Smooth muscle cell (in vitro differentiated cells): ENCODE measurements at regions not wholly inside any gene's neighbourhood (a gene's known extent, or its start where the extent isn't known, plus 50 kb on each side); places are given as distances from the start of the nearest gene placed in this dataset.

ENCODE experiments used
- DNase-seq: peaks from one replicate; lab custom pipeline; 2025; ENCODE audit not compliant: unreplicated experiment; lab: John Stamatoyannopoulos, UW
- H2AFZ ChIP-seq: fragments of 200-600 bp; sonication (generic); 2 replicates; pipeline ENCODE4 v1.6.0; 2016; ENCODE audit warnings: antibody characterized with exemption, low read depth, mild to moderate bottlenecking
- H3F3A ChIP-seq: fragments of 200-600 bp; sonication (generic); 2 replicates; pipeline ENCODE4 v1.6.0; 2017; ENCODE audit warnings: antibody characterized with exemption, low read depth
- H3K27ac ChIP-seq: fragments of 200-600 bp; sonication (generic); 2 replicates; pipeline ENCODE4 v1.5.1; 2016; ENCODE audit warnings: low read depth, mild to moderate bottlenecking
- H3K27me3 ChIP-seq: fragments of 200-600 bp; sonication (generic); 2 replicates; pipeline ENCODE4 v1.6.1; 2016; ENCODE audit warnings: low read depth, mild to moderate bottlenecking
- H3K36me3 ChIP-seq: fragments of 200-600 bp; sonication (generic); 2 replicates; pipeline ENCODE4 v1.5.1; 2016; ENCODE audit warnings: low read depth
- H3K4me1 ChIP-seq: fragments of 200-600 bp; sonication (generic); 2 replicates; pipeline ENCODE4 v1.5.1; 2016; ENCODE audit warnings: low read depth
- H3K4me2 ChIP-seq: fragments of 200-600 bp; sonication (generic); 2 replicates; pipeline ENCODE4 v1.6.0; 2016; ENCODE audit warnings: mild to moderate bottlenecking
- H3K4me3 ChIP-seq: fragments of 200-600 bp; sonication (generic); 2 replicates; pipeline ENCODE4 v1.5.1; 2016; ENCODE audit warnings: mild to moderate bottlenecking
- H3K79me2 ChIP-seq: fragments of 200-600 bp; sonication (generic); 2 replicates; pipeline ENCODE4 v1.6.0; 2016; ENCODE audit warnings: low read depth, mild to moderate bottlenecking
- H3K9ac ChIP-seq: fragments of 200-600 bp; sonication (generic); 2 replicates; pipeline ENCODE4 v1.6.0; 2016; ENCODE audit warnings: low read depth
- H3K9me3 ChIP-seq: fragments of 200-600 bp; sonication (generic); replicated peaks from 2 replicates; pipeline ENCODE4 v1.5.1; 2016; ENCODE audit warnings: low read depth
- H4K20me1 ChIP-seq: fragments of 200-600 bp; sonication (generic); 2 replicates; pipeline ENCODE4 v1.6.0; 2016; ENCODE audit warnings: low read depth
- CTCF ChIP-seq: fragments of 200-600 bp; sonication (generic); IDR thresholded peaks from 2 replicates; pipeline ENCODE4 v1.5.1; 2017; ENCODE audit warnings: borderline replicate concordance, mild to moderate bottlenecking, antibody characterized with exemption; ENCODE audit not compliant: insufficient read depth, poor library complexity, severe bottlenecking
- WGBS: methylation state at CpG from one replicate; pipeline ENCODE4 v1.1.7; 2016; ENCODE audit warnings: low lambda C conversion rate; 5-methylcytosine and 5-hydroxymethylcytosine counted together

GRCh38 chr6:43997345-43997677 lies 129.9 kb downstream of the MRPL14 start:
- 96% methylated on average over 1 of the region's 1 CpG for WGBS

GRCh38 chr6:43996618-43997344 lies 130.5 kb downstream of the MRPL14 start:
- no peak for TF ChIP-seq CTCF
- Histone ChIP-seq H4K20me1 (no peaks in the 10 kb centered on the region), H3K4me2 (no peak overlapping the region), H3K4me3 (no peak overlapping the region), H3K36me3 (no peaks in the 10 kb centered on the region), H3K9me3 (no peaks in the 10 kb centered on the region), H2AFZ (no peak overlapping the region), H3K27me3 (no peaks in the 10 kb centered on the region), H3K9ac (peak overlapping the region; percentile 26), H3K79me2 (no peaks in the 10 kb centered on the region), H3K4me1 (peaks cover 10% of the 10 kb centered on the region), H3F3A (peaks cover 9% of the 10 kb centered on the region), H3K27ac (peak overlapping the region; percentile 63)
- WGBS = 79% methylated on average over 8 of the region's 8 CpGs
- no peak for DNase-seq

More at GRCh38 chr6:43997345-43997677, 129.9 kb downstream of the MRPL14 start:
- Histone ChIP-seq H3K9me3 (no peaks in the 10 kb centered on the region), H2AFZ (no peak overlapping the region), H3K79me2 (no peaks in the 10 kb centered on the region), H4K20me1 (no peaks in the 10 kb centered on the region), H3K27me3 (no peaks in the 10 kb centered on the region), H3F3A (peaks cover 9% of the 10 kb centered on the region), H3K4me3 (no peak overlapping the region), H3K4me2 (no peak overlapping the region), H3K36me3 (no peaks in the 10 kb centered on the region), H3K4me1 (peaks cover 12% of the 10 kb centered on the region), H3K27ac (no peak overlapping the region), H3K9ac (no peak overlapping the region)
- no peak for DNase-seq
- TF ChIP-seq CTCF = no peak

GRCh38 chr6:43995137-43995536 lies 132.1 kb downstream of the MRPL14 start:
- H4K20me1 ChIP-seq = no peaks in the 10 kb centered on the region
- no peaks in the 10 kb centered on the region for H3K36me3 ChIP-seq

More at GRCh38 chr6:43995137-43995536, 132.1 kb downstream of the MRPL14 start:
- Histone ChIP-seq H3K9me3 (no peaks in the 10 kb centered on the region), H3K4me3 (no peak overlapping the region), H2AFZ (no peak overlapping the region), H3K27ac (no peak overlapping the region), H3K4me2 (no peak overlapping the region), H3K79me2 (no peaks in the 10 kb centered on the region), H3K27me3 (no peaks in the 10 kb centered on the region), H3K4me1 (peaks cover 7% of the 10 kb centered on the region), H3K9ac (no peak overlapping the region), H3F3A (peaks cover 6% of the 10 kb centered on the region)
- no peak for DNase-seq
- WGBS = 93% methylated on average over 3 of the region's 3 CpGs
- no peak for TF ChIP-seq CTCF
